B cell (primary cell): ENCODE measurements at regions not wholly inside any gene's neighbourhood (a gene's known extent, or its start where the extent isn't known, plus 50 kb on each side); places are given as distances from the start of the nearest gene placed in this dataset.

Source experiments
- ATAC-seq: fragments of 200-7000 bp; cut with Tn5 transposase; one replicate; pipeline ENCODE4 v1.10.0; 2021; ENCODE audit warnings: low read depth, mild to moderate bottlenecking, moderate number of reproducible peaks, moderate library complexity
- CTCF ChIA-PET: fragments of 350-600 bp; sonication (Branson Sonifier 250); formaldehyde crosslinking; loops from one replicate; lab custom pipeline; 2021; ENCODE audit warnings: antibody characterized with exemption, inconsistent platforms; lab: Charles Lee
- POLR2A ChIA-PET: fragments of 350-600 bp; sonication (Branson Sonifier 250); formaldehyde crosslinking; loops from one replicate; lab custom pipeline; 2021; ENCODE audit warnings: antibody characterized with exemption; lab: Charles Lee
- DNase-seq: peaks from one replicate; pipeline ENCODE4 v3.0.0; 2013
- H2AFZ ChIP-seq: 2 replicates; pipeline ENCODE4 v1.6.1; 2012; ENCODE audit warnings: mild to moderate bottlenecking, low read depth, low read length; ENCODE audit not compliant: insufficient read depth, poor library complexity, severe bottlenecking
- H3K27ac ChIP-seq, 2 donors: 1 replicate in 1 of 2; 2 replicates in 1 of 2; pipeline ENCODE4 v1.5.1; 2012 to 2013; ENCODE audit warnings: low read length in 2 of 2, mild to moderate bottlenecking in 2 of 2, moderate library complexity in 1 of 2
- H3K27me3 ChIP-seq, 4 experiments: fragments of 200-600 bp in 1 of 4; sonication (generic) in 1 of 4; replicated peaks in 1 of 4; 1 replicate in 2 of 4; 2 replicates in 2 of 4; pipeline versions ENCODE4 v1.6.1 to v1.7.0; 2013 to 2016; ENCODE audit warnings: low read length in 3 of 4, mild to moderate bottlenecking in 2 of 4, mixed read lengths in 1 of 4, moderate library complexity in 1 of 4; ENCODE audit not compliant: insufficient read depth in 4 of 4, control insufficient read depth in 3 of 4; ENCODE audit errors: control extremely low read depth in 1 of 4
- H3K36me3 ChIP-seq, 2 experiments: replicated peaks in 1 of 2; 1 replicate in 1 of 2; 2 replicates in 1 of 2; pipeline versions ENCODE4 v1.6.1 to v1.7.1; 2013; ENCODE audit warnings: low read length in 1 of 2; ENCODE audit not compliant: insufficient read depth in 2 of 2, control insufficient read depth in 1 of 2; ENCODE audit errors: control extremely low read depth in 1 of 2, extremely low read depth in 1 of 2
- H3K4me1 ChIP-seq, 2 donors: fragments of 200-600 bp in 1 of 2; sonication (generic) in 1 of 2; 1 replicate in 1 of 2; 2 replicates in 1 of 2; pipeline versions ENCODE4 v1.5.1 to v1.6.1; 2013 to 2017; ENCODE audit warnings: low read length in 2 of 2; ENCODE audit not compliant: control insufficient read depth in 2 of 2, insufficient read depth in 2 of 2
- H3K4me2 ChIP-seq: replicated peaks from 2 replicates; pipeline ENCODE3; 2012; ENCODE audit warnings: mild to moderate bottlenecking, low read depth, low read length; ENCODE audit not compliant: poor library complexity, severe bottlenecking
- H3K4me3 ChIP-seq, 5 experiments: fragments of 200-600 bp in 1 of 5; sonication (generic) in 1 of 5; 1 replicate in 3 of 5; 2 replicates in 2 of 5; pipeline versions ENCODE4 v1.5.1 to v1.7.0; 2011 to 2016; ENCODE audit warnings: low read length in 4 of 5, mild to moderate bottlenecking in 4 of 5, low read depth in 2 of 5, control low read depth in 1 of 5, moderate library complexity in 1 of 5; ENCODE audit not compliant: insufficient read depth in 1 of 5; ENCODE audit errors: control extremely low read depth in 1 of 5, extremely low read depth in 1 of 5
- H3K79me2 ChIP-seq: fragments of 200-600 bp; sonication (generic); one replicate; pipeline ENCODE4 v1.6.0; 2016; ENCODE audit warnings: low read length; ENCODE audit not compliant: control insufficient read depth, insufficient read depth
- H3K9ac ChIP-seq: fragments of 200-600 bp; sonication (generic); 2 replicates; pipeline ENCODE4 v1.6.1; 2017; ENCODE audit warnings: mild to moderate bottlenecking, low read length, moderate library complexity
- H3K9me3 ChIP-seq, 3 donors: one replicate each; pipeline versions ENCODE4 v1.6.1 to v1.7.1; 2013; ENCODE audit warnings: low read length in 2 of 3; ENCODE audit not compliant: control insufficient read depth in 2 of 3, insufficient read depth in 1 of 3; ENCODE audit errors: control extremely low read depth in 1 of 3
- H4K20me1 ChIP-seq: 2 replicates; pipeline ENCODE4 v1.6.0; 2012; ENCODE audit warnings: mild to moderate bottlenecking, low read length; ENCODE audit not compliant: insufficient read depth, control insufficient read depth, poor library complexity, severe bottlenecking
- H3K27ac Mint-ChIP-seq: one replicate; pipeline ENCODE4 v1.8.0; 2021; ENCODE audit warnings: mixed read lengths
- H3K27me3 Mint-ChIP-seq: one replicate; pipeline ENCODE4 v1.8.0; 2021; ENCODE audit warnings: mixed read lengths
- H3K4me1 Mint-ChIP-seq: one replicate; pipeline ENCODE4 v1.8.0; 2021; ENCODE audit warnings: mixed read lengths
- H3K4me3 Mint-ChIP-seq: one replicate; pipeline ENCODE4 v1.8.0; 2021; ENCODE audit warnings: mixed read lengths
- H3K9me3 Mint-ChIP-seq: one replicate; pipeline ENCODE4 v1.8.0; 2022; ENCODE audit warnings: mixed read lengths; ENCODE audit not compliant: insufficient read depth
- CTCF ChIP-seq: fragments of 200-600 bp; IDR thresholded peaks from one replicate; pipeline ENCODE4 v1.8.0; 2022; ENCODE audit warnings: antibody characterized with exemption, mild to moderate bottlenecking
- EZH2 ChIP-seq: IDR thresholded peaks from 2 replicates; pipeline ENCODE4 v1.6.1; 2012; ENCODE audit warnings: borderline replicate concordance, low read depth, mild to moderate bottlenecking, moderate library complexity, low read length; ENCODE audit not compliant: insufficient read depth, poor library complexity, severe bottlenecking
- WGBS: methylation state at CpG from one replicate; pipeline ENCODE4 v1.1.5; 2013; ENCODE audit warnings: missing lambda C conversion rate; ENCODE audit not compliant: insufficient coverage; 5-methylcytosine and 5-hydroxymethylcytosine counted together
- intact Hi-C: fragments of 100-400 bp; cut with micrococcal nuclease; formaldehyde crosslinking; loops from one replicate; pipeline ENCODE4 v1.10.0; 2022

DNA sequence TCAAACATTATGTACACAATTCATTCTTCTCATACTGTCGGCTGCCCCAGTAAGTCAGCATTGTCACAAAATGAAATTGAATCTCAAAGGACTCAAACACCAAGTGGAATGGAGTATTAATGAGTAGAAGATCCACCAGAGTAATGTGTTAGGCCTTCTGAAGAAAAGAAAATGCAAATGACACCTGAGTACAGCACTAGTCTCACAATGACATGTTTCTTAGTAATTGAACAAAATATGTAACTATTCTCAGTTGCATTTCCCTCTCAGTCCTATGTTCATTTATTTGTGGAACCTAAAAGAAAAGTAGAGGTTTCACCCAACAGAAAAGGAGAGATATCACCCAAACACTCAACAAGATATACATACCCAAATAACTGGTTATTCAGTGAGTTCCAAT lies 283.9 kb upstream of the THBS1 start:
- H3K27ac ChIP-seq: no peak overlapping the region
- no peaks in the 10 kb centered on the region for H3K27me3 ChIP-seq
- H3K4me2 ChIP-seq: no peak overlapping the region
- H3K27ac Mint-ChIP-seq: no peak overlapping the region
- H3K9me3 Mint-ChIP-seq: peaks cover 5% of the 10 kb centered on the region
- no peak overlapping the region for H3K4me3 Mint-ChIP-seq
- WGBS: no CpG with 5 or more reads among the region's 1 CpG
- no peak for DNase-seq
- H3K4me1 Mint-ChIP-seq: no peaks in the 10 kb centered on the region
- H3K4me1 ChIP-seq: no peaks in the 10 kb centered on the region
- CTCF ChIA-PET: no interaction called here
- no peak overlapping the region for H2AFZ ChIP-seq
- peaks cover 0 to 2% (median 0%) of the 10 kb centered on the region in 3 donors for H3K9me3 ChIP-seq
- no peaks in the 10 kb centered on the region for H4K20me1 ChIP-seq
- POLR2A ChIA-PET: no interaction called here
- no peaks in the 10 kb centered on the region for H3K36me3 ChIP-seq
- ATAC-seq: no peak
- intact Hi-C loops: no loop called here
- no peak overlapping the region for H3K9ac ChIP-seq
- H3K79me2 ChIP-seq: no peaks in the 10 kb centered on the region
- no peak for TF ChIP-seq EZH2
- no peak for TF ChIP-seq CTCF
- no peak overlapping the region for H3K4me3 ChIP-seq
- peaks cover 18% of the 10 kb centered on the region for H3K27me3 Mint-ChIP-seq

GRCh38 chr15:39298271-39298962 lies 282.5 kb upstream of the THBS1 start:
- no peaks in the 10 kb centered on the region for H3K4me1 ChIP-seq
- no peak overlapping the region for H3K4me2 ChIP-seq
- no peaks in the 10 kb centered on the region for H3K27me3 ChIP-seq
- H3K9me3 ChIP-seq: peaks cover 0 to 2% (median 0%) of the 10 kb centered on the region in 3 donors
- Mint-ChIP-seq H3K9me3 (no peaks in the 10 kb centered on the region), H3K27ac (no peak overlapping the region), H3K4me1 (no peaks in the 10 kb centered on the region), H3K27me3 (peaks cover 21% of the 10 kb centered on the region), H3K4me3 (no peak overlapping the region)
- intact Hi-C loops: no loop called here
- no peak overlapping the region for H3K4me3 ChIP-seq
- H4K20me1 ChIP-seq: no peaks in the 10 kb centered on the region
- no peak overlapping the region for H3K9ac ChIP-seq
- no peak overlapping the region for H3K27ac ChIP-seq
- no peak overlapping the region for H2AFZ ChIP-seq
- no peaks in the 10 kb centered on the region for H3K36me3 ChIP-seq
- TF ChIP-seq CTCF (no peak), EZH2 (no peak)
- DNase-seq (no peak), ATAC-seq (no peak)
- no peaks in the 10 kb centered on the region for H3K79me2 ChIP-seq
- ChIA-PET CTCF (no interaction called here), POLR2A (no interaction called here)
- 83% methylated on average over 2 of the region's 4 CpGs for WGBS
